GM12864 (cell line): ENCODE measurements at regions not wholly inside any gene's neighbourhood (a gene's known extent, or its start where the extent isn't known, plus 50 kb on each side); places are given as distances from the start of the nearest gene placed in this dataset.
"Not testable (repeated sequence)": the region's sequence is repeated elsewhere in the genome, so short reads cannot be mapped to it uniquely, and the experiment has no call there.

Experiments used
- DNase-seq: peaks from one replicate; pipeline ENCODE4 v3.0.0-alpha.2; 2011; ENCODE audit warnings: low read depth
- H3K4me3 ChIP-seq: 2 replicates; pipeline ENCODE4 v1.5.1; 2011; ENCODE audit warnings: mild to moderate bottlenecking, low read depth, low read length, control low read depth
- TF ChIP-seq, protein P1 (sequence below): IDR thresholded peaks from 2 replicates; pipeline ENCODE4 v1.5.1; 2011; ENCODE audit warnings: low read depth, mild to moderate bottlenecking, moderate library complexity, low read length, control low read depth, inconsistent platforms; ENCODE audit errors: missing control alignments

DNA sequence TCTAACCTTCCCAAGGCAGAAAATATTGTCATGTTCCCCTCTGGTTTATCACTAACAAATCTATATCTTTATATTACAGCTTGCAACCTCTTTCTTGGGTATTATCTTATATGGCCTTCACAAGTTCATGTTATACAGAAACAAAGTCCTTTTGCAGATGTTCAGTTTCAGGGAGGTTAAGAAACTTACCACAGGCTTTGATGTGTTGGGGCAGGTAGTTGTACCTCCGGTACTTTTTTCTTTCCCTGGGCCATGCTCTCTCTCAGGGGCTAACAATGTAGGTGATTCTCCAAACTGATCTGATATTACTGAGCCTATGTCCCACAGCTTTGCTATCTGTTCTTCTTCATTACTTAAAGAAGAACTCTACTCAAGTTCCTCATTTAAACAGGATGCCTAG lies 548.9 kb upstream of the SYT4 start:
- H3K4me3 ChIP-seq, result no peak overlapping the region
- TF ChIP-seq, protein P1, sequence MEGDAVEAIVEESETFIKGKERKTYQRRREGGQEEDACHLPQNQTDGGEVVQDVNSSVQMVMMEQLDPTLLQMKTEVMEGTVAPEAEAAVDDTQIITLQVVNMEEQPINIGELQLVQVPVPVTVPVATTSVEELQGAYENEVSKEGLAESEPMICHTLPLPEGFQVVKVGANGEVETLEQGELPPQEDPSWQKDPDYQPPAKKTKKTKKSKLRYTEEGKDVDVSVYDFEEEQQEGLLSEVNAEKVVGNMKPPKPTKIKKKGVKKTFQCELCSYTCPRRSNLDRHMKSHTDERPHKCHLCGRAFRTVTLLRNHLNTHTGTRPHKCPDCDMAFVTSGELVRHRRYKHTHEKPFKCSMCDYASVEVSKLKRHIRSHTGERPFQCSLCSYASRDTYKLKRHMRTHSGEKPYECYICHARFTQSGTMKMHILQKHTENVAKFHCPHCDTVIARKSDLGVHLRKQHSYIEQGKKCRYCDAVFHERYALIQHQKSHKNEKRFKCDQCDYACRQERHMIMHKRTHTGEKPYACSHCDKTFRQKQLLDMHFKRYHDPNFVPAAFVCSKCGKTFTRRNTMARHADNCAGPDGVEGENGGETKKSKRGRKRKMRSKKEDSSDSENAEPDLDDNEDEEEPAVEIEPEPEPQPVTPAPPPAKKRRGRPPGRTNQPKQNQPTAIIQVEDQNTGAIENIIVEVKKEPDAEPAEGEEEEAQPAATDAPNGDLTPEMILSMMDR, result no peak

DNA sequence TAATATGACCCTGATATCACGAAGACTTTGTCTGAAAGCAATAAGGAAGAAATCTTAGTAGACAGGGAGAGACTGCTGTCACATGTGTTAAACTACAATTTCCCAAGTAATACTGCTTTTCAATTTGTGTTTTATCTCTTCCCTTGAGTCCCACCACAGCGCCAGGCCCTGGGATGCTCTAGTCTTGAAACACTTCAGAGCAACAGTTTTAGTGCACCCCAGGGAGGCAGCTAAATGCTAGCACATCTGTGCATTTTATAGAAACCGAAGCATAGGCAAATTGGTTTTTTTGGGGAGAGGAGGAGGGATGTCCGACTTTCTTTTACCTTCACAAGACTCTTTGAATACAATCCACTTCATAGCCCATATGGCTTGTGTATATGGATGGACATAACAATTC lies 550.0 kb upstream of the SYT4 start:
- TF ChIP-seq, protein P1, result no peak
- DNase-seq, result no peak
- no peak overlapping the region for H3K4me3 ChIP-seq

More for the DNA sequence above, 548.9 kb upstream of the SYT4 start:
- DNase-seq, result no peak

DNA sequence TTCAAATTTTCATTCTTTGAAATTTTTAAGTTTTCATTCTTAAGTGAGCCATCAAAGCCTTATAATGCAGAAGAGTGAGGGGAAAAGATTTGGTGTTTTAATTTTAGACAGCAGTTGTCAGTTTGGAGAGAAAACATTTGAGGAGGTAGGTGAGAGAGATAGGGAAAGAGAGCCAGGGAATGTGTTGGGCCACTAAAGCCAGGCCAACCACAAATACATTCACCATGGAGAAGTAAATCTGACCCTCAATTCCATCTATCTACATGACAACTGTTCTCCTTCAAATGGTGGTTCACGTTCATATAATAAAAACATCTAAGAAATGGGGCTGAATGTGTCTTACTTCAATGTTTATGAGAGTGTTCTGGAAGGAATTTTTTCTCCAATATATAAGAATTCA lies 553.0 kb upstream of the SYT4 start:
- DNase-seq, result no peak
- TF ChIP-seq, protein P1, result no peak

DNA sequence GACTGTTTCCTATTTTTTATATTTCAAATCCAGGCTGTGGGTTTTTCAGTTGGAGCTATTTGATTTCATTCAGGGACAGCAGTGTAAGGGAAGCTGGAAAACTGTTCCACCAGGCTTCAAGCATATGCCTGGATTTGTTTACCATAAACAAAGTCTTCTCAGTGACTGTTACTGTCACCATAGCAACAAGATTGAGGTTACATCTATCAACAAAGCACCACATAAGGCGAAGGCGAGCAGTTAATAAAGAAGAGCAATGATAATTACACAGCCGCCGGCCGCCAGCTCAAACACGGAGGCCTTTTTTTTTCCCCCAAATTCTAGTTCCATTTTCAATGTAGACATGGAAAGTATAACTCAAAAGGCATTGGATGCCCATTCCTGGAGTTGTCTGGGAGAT lies 553.7 kb upstream of the SYT4 start:
- no peak for DNase-seq
- TF ChIP-seq, protein P1, result no peak
- no peak overlapping the region for H3K4me3 ChIP-seq

More for the DNA sequence above, 553.0 kb upstream of the SYT4 start:
- no peak overlapping the region for H3K4me3 ChIP-seq

GRCh38 chr18:43846299-43846698 lies 569.0 kb upstream of the SYT4 start:
- TF ChIP-seq, protein P1, result no peak
- no peak for DNase-seq
- no peak overlapping the region for H3K4me3 ChIP-seq

DNA sequence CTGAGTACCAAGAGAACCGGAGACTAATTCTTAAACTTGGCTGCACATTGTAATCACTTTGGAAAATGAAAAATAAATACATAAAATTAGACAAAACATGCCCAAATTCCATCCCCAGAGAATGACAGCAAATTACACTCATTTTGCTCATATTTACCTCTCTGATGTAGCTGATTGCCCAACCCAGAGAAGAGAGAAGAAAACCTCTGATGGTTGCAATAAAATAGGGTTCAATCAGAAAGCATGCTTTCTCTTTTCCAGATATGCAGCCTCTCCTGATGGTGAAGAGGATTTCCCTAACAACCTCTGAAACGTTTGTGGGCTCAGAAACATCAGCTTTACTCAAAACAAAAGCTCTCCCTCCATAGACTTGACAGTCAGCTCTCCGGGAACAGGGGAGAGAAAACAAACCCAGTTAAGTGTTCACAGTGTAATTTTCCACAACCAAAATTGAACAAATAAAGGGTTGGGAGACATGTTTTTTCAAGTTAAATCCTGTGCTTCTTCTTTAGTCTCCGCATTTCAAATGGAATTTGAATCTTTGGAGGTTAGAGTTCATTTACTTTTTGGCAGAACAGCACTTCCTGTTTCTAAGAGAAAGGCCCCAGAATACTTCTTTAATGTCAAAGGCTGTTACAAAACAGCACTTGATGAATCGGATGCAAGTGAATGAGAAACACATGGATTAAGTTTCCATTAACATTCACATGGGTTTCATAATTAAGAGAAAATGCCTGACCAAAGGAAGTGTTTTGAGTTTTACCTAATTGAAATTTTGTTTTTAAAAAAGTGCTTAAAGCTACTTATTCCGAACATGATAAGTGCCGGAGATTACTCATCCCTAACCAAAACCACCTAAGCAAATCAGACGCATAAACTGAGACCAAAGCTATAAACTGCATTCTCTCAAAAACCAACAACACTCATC lies 570.1 kb upstream of the SYT4 start:
- TF ChIP-seq, protein P1, result no peak
- no peak for DNase-seq
- no peak overlapping the region for H3K4me3 ChIP-seq

- not testable (repeated sequence) for DNase-seq, H3K4me3 ChIP-seq
These were observed 572.5 kb upstream of the SYT4 start for GRCh38 chr18:43849831-43850230.
